ENCODE measurements at regions not wholly inside any gene's neighbourhood (a gene's known extent, or its start where the extent isn't known, plus 50 kb on each side); places are given as distances from the start of the nearest gene placed in this dataset.

DNA sequence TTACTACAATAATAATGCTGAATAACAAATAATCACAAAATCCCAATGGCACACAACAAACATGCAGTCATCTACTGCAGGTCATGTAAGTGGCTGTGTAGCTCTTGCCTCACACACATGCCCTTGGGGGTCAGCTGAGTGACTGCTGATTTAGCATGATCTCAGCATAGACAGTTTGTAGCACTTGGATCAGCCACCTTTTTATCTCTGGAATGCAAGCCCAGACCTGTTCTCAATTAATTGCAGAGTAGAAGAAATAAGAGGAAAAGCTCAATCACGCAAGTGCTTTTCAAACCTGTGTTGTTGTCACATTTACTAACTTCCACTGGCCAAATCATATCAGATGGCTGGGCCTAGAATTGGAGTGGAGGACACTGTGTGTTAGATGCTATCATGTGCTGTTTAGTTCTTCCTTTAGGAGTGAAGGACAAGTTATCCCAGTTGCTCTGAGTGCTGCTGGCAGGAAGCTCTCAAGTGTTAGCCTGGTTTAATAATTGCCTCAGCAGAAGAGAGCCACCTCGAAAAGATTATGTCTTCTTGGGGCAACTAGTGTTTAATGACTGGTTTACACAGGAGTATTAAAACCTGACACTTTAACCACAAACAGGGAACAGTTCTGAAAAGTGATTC is 128.3 kb upstream of the EPHA5 start:
- TF ChIP-seq, protein P1, sequence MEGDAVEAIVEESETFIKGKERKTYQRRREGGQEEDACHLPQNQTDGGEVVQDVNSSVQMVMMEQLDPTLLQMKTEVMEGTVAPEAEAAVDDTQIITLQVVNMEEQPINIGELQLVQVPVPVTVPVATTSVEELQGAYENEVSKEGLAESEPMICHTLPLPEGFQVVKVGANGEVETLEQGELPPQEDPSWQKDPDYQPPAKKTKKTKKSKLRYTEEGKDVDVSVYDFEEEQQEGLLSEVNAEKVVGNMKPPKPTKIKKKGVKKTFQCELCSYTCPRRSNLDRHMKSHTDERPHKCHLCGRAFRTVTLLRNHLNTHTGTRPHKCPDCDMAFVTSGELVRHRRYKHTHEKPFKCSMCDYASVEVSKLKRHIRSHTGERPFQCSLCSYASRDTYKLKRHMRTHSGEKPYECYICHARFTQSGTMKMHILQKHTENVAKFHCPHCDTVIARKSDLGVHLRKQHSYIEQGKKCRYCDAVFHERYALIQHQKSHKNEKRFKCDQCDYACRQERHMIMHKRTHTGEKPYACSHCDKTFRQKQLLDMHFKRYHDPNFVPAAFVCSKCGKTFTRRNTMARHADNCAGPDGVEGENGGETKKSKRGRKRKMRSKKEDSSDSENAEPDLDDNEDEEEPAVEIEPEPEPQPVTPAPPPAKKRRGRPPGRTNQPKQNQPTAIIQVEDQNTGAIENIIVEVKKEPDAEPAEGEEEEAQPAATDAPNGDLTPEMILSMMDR (IDR thresholded peaks at IDR 0.05), result no peak

DNA sequence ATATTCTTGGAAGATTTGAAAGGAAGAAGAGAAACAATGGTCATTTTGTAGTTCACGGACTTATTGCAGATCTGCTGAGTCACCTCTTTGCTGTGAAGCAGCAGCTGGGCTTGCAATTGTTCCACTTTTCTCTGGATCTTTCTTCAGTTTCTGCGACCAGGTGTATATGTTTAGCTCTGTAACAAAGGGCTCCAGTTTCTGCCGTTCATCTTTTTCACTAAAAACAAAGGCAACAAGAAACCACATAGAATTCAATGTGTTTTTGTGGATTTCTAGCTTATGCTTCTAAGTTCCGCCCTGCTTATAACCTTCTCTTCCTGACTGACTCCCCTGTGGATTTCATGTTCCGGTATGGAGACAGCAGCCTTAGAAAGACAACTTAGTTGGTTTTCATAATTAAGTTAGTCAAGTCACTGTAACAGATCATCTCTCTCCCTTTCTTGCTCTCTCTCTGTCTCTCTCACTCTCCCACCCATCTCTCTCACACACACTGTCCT is 121.6 kb upstream of the EPHA5 start:
- TF ChIP-seq, protein P1 (IDR thresholded peaks at IDR 0.05), result no peak

DNA sequence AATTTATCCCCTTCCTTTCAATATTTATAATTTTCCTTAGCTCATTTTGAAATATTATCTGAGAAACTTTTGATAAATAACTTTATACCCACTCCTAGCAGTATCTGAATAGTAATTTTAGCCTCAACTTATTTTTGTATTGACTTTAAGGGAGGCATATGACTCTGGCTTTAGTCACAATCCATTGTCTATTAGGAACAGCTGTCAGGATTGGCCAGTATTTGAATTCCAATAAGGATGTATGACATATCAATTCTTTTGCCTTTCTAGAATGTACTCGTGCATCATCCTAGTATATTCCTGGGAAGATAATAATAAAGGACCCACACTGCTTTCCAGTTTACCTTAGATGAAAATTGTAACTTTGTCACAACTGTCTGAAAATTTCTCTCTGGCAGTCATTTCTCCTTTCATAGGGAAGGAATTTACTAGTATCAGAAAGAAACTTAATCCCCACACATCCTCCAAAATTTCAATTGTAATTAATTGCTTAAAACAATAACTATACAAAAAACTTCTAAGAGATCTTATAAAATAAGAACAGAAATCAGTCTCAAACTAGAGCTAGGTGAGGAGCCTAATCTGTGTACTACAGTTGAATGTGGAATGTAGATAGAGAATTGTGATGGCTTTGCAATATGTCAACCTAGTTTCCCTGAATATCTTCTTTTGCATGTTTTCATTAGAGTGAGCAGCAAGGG is 121.0 kb upstream of the EPHA5 start:
- TF ChIP-seq, protein P1 (IDR thresholded peaks at IDR 0.05), result no peak

DNA sequence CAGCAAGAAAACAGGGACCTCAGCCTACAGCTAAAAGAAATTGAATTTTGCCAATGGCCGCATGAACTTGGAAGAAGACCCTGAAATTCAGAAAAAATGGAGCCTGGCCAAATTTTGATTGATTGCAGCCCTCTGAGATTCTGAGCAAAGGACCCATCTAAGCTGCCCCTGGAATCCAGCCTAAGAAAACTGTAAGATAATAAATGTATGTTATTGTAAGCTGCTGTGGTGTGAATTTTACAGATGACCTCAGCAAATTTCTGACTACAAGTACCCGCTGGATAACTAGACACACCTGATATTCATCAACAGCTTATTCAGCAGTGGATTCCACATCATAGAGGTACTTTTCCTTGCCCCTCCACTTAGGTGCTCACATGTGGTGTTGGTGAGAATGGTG is 119.5 kb upstream of the EPHA5 start:
- TF ChIP-seq, protein P1 (IDR thresholded peaks at IDR 0.05), result no peak

DNA sequence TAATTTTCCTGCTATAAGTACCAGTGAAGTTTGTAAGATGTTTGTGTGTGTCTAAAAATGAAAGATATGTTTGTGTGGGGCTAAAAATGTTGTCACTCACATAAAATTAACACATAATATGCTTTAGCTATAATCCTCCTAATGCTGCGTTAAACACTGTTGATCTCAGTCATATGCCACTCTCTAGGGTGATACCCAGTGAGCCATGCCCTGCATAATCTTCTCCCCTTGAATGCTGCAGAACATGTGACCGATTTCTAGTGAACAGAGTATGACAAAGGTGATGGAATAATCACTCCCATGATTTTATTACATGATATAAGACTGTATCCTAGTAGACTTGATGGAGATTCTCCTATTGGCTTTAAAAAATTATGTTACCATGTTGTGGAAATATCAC is 119.1 kb upstream of the EPHA5 start:
- TF ChIP-seq, protein P1 (IDR thresholded peaks at IDR 0.05), result no peak

DNA sequence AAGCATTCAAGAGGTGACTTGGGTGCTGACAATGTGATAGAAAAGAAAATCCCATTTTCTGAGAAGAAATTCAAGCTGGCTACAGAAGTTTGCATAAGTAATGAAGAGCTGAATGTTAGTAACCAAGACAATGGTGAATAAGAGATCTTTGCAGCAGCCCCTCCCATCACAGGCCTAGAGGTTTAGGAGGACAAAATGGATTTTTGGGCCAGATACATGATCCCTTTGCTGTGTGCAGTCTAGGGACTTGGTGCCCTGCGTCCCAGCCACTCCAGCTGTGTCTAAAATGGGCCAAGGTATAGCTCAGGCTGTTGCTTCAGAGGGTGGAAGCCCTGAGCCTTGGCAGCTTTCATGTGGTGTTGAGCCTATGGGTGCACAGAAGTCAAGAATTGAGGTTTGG is 107.0 kb upstream of the EPHA5 start:
- TF ChIP-seq, protein P1 (IDR thresholded peaks at IDR 0.05), result no peak

DNA sequence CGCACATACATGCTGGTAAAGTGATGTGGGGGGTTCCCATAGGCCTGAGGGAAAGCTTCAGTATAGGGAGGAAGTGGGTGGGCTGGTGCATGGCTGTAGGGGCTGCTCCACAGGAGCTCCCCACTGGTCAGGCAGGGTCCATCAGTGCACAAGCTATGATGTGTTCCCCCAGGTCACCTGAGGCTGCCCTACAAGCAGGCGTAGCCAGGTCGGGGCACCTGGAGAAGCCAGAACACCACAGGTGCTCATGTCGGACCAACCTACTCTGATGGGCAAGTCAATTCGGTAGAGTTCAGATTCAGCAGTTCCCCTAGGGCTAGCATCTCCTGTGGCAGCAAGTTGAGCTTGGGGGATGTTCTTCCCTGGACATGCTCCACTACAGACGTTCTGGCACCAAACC is 103.3 kb upstream of the EPHA5 start:
- TF ChIP-seq, protein P1 (IDR thresholded peaks at IDR 0.05), result no peak
